ENCODE measurements at regions not wholly inside any gene's neighbourhood (a gene's known extent, or its start where the extent isn't known, plus 50 kb on each side); places are given as distances from the start of the nearest gene placed in this dataset.
A peak's percentile ranks its signal among the peaks of the same experiment; 100 is the strongest.
"Not testable (repeated sequence)": the region's sequence is repeated elsewhere in the genome, so short reads cannot be mapped to it uniquely, and the experiment has no call there.

DNA sequence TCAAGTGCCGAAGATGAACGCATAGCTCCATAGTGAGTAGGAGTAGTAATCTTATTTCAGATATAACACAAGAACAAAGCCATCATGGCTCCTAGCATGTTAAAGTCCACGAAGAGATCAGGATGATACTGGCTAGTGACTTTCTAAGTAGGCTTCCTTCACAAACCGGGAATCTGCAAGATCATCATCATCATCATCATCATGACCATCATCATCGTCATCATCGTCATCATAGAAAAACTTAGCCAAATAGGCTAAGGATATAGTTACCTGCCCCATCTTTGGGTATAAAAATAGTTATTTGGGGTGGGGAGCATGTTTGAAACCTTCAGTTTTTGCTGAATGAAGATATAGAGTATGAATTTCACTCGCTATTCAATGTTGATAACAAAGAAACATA lies 57.9 kb downstream of the PYDC2 start:
- no peak for DNase-seq (ENCODE audit: low read depth)

DNA sequence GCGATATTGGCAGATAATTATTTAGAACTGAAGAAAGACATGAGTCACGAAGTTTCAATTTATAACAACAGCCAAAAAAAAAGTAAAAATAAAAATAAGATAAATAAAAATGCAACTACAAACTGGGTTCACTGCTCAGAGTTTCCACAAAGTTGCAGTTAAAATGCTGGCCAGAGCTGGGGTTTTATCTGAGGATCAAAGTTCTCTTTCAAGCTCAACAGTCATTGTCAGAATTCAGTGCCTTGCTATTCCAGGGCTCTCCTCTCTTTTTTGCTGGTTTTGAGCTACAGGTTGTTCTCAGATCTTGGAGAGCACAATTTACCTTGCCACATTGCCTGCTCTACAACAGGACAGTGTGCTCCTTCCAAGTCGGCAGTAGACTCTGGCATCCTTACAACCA lies 60.1 kb downstream of the PYDC2 start:
- no peak for DNase-seq (ENCODE audit: low read depth)

DNA sequence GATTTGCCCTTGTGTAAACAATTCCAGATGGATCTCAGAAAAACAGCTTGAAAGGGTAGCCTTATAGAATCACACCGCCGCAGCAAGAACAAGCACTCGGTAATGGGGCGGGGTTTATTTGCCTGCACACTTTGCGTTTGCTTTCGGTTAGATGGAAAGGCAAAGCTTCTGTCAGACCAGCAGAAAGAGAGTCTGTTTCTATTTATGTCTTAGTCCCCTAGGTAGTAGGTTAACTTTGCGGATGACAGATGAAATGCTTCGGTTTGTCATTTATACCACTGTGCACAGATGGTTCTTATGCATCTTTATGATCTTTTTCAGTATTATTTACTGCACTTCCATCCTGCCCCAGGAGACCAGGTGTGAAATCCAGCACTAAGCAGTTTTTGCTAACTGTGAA lies 62.2 kb downstream of the PYDC2 start:
- DNase-seq (ENCODE audit: low read depth), result no peak

DNA sequence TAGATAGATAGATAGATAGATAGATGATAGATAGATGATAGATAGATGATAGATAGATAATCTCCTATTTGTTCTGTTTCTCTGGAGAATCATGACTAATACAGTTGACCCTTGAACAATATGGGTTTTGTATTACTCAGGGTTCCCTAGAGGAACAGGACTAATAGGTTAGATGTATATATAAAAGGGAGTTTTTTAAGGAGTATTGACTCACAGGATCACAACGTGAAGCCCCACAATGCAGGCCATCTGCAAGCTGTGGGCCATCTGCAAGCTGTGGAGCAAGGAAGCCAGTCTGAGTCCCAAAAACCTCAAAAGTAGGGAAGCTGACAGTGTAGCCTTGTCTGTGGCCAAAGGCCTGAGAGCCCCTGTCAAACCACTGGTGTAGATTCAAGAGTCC lies 67.6 kb downstream of the PYDC2 start:
- peak; percentile 18 for DNase-seq (ENCODE audit: low read depth)

DNA sequence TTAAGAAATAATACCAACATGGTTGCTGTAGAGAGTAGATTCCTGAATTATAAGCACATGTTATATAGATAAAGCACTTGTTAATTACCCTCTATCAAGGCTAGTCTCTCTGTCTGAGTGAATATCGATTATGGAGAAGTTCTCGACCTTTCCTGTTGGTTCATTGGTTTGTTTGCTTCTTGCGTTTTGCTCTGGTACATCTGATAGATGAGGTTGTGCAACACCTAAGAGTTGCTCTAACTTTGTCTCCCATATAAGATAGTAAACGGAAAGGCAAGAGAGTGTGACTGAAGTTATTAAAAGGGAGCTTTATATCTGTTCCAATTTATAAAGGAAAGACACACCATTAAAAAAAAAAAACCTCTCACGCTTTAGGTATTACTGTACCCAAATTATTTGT lies 69.0 kb downstream of the PYDC2 start:
- DNase-seq (ENCODE audit: low read depth), result no peak

DNA sequence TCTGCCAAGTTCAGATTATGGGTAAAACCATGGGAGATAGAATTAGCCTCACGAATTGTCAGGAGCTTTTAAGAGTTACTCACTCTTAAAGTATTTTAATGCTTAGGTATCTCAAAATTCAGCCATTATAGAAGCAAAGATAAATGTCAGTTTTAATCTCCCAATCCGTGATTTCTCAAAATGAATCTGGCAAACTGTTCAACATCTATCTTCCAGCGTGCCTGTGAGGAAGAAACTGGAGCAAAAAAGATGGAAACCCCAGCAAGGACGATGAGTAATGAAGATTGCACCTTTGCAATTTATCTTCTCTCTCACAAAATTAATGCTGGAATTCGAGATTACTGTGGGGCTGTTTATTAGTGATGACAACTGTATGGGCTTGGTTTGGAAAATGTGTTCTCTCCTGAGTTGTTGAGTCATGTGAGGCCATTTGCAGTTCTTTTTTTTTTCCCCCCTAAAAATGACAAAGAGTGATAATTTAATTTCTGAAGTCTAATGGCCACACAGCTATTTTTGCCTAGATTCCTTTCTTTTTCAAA lies 70.5 kb downstream of the PYDC2 start:
- peak; percentile 15 for DNase-seq (ENCODE audit: low read depth)

DNA sequence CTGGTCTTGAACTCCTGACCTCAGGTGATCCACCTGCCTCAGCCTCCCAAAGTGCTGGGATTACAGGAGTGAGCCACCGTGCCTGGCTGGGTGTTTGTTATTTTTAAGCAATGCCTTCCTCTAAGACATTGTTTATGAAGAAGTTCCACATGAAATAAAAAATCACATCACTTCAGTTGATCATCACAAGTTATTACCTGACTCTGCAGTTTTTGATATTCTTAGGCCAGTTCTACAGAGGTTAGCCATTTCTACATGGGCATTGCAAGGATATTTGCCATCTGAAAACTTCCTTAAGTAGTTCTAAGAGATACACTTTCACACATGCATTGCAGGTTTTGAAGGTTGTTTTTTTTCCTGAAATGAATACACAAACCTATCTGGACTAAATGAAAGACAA lies 82.1 kb downstream of the PYDC2 start:
- no peak for DNase-seq (ENCODE audit: low read depth)

DNA sequence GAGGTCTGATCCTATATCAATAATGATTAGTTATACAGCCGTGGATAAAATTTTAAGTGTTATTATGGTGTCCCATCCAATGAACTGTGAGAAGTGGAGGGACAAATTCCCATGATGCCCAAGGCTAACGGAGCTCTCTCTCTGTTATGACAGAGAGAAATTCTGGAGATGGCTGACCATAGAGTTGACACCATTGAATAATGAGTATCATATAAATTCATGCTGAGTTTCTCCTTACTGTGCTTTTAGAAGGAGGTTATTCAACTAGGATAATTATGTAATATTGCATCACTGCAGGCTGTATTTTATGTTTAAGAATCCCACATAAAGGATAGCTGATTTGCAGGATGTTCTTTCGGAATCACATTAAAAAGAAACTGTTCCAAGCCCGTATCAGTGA lies 82.9 kb downstream of the PYDC2 start:
- no peak for DNase-seq (ENCODE audit: low read depth)

DNA sequence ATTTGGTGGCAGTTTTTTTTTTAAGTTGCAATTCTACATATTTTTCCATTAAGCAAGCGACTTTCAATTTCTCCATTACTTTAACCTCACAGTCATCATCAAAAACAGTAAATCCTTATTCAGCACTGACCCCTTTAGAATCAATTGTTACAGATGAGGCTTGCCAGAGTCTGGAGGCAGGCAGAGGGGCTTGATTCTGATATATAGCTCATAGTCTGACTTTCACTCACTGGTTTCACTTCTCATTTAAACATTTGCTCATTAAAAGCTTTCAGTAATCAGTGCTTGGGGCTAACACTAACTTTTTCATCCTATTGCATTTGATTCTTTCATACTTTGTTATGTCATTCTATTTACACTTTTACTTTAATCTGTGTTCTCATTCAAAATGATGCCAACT lies 88.4 kb downstream of the PYDC2 start:
- DNase-seq (ENCODE audit: low read depth), result no peak

DNA sequence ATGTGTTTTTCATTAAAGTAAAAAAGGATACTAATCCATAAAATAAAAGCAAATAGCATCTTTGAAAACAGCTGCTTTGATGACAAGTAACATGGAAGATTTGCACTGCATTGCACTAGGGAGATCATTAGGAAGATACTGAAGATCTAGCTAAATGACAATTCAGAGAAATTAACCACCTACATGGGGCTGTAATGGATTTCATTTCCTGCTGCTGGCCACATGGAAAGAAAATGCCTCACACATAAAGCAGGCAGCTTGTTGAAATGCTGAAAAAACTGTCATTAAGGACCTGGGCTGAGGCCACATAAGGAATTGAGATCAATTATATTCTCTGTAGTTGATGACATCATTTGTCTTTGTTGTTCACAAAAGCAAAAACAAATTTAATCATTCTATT lies 94.1 kb downstream of the PYDC2 start:
- no peak for DNase-seq (ENCODE audit: low read depth)

DNA sequence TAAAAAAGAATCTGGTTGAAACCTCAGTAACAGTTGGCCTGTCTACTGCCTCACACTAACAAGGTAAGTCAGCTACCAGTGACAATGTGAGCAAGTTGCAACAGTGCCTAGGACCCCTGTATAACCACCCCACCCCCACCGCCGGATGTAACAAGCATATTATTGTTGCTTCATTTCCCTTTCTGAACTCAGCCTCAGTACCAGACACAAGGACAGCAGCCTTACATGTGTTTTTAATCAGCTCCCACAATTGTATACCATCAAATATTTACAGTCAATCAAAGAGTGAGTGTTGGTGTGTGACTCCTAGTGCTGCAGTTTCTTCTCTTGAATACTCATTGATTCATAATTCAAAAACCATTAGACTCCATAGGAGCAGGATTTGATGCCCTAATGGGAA lies 96.4 kb downstream of the PYDC2 start:
- DNase-seq (ENCODE audit: low read depth), result no peak

DNA sequence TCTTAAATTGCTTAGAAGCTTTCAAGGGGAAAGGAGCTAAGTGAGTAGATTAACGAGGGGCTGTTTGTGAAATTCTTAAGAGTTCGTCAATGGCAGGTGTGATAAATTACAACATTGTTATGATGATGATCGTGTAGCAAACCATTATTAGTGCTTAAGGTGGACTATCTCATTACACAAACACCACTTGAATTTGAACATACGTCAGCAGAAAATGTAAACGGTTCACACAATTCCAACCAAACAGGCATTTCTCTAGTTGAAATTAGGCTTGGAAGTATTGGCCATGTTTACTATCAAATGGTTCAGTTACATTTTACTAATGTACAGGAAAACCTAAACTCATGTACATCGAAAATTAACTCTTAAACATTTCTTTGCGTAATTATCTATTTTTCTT lies 102.8 kb downstream of the PYDC2 start:
- DNase-seq (ENCODE audit: low read depth), result no peak

DNA sequence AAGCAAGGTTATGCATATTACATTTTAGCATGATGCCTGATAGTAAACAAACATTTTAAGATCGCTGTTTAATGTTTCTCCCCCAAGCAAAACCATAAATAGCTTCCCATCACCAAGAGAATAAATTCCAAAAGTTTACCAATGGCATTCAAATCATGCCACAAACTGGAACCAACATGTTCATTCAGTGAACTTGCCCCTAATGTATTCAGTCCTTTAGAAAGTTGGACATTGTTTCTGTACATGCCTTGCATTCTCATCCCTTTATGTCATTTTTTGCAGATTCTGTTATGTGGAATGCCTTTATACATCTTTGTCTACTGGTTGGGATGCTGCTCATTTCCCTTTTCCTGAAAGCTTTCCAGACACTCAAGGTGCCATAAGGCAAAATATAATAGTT lies 105.5 kb downstream of the PYDC2 start:
- DNase-seq (ENCODE audit: low read depth), result peak; percentile 59

DNA sequence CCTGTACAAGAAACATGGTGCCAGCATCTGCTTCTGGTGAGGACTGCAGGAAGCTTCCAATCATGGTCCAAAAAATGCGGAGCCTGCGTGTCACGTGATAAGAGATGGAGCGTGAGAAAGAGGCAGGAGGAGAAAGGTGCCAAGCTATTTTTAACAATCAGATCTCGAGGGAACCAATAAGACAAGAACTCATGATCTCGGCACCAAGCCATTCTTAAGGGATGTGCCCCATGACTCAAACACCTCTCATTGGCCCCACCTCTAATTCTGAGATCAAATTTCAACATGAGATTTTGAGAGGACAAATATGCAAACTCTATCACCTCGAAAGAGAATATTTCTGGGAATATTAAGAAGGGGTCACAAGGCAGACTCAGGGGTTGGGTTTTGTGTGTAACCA lies 107.2 kb downstream of the PYDC2 start:
- no peak for DNase-seq (ENCODE audit: low read depth)

DNA sequence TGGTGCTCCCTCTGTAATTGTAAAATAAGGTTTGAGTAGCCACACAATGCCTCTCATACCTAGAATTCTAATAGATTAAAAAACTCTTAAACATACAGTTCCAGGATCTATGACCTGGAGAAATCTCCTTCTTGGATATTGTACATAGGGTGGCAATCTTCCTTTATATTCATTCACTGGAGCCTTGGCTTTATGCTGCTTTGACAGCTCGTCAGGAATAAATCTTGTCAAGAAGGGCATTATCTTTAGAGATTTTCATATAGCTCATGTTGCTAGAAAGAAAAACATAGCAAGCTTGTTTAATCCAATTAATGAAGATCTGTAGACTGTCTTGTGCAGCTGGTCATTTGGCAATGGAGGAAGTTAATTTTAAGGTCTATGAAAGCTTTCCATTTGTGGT lies 131.1 kb downstream of the PYDC2 start:
- DNase-seq (ENCODE audit: low read depth), result no peak

DNA sequence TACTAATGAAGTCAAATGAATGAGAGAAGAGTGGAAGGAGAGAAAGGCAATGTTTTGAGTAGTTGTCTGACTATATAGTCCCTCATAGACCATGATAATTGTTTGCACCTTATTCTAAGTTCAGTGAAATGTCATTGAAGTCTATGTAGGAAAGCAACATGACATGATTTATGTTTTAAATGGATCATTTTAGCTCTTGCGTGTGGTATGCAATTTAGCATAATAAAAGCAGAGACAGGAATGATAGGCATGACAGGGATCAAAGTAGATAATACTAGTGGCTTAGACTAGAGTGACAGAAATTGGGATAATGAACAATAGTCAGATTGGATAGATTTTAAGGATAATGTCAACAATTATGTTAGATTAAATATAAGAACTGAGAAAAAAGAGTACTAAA lies 132.5 kb downstream of the PYDC2 start:
- no peak for DNase-seq (ENCODE audit: low read depth)

DNA sequence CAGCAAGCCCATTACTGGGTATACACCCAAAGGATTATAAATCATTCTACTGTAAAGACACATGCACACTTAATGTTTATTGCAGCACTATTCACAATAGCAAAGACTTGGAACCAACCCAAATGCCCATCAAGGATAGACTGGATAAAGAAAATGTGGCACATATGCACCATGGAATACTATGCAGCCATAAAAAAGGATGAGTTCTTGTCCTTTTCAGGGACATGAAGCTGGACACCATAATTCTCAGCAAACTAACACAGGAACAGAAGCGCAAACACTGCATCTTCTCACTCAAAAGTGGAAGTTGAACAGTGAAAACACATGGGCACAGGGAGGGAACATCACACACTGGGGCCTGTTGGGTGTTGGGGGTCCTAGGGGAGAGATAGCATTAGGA lies 154.5 kb downstream of the PYDC2 start:
- DNase-seq (ENCODE audit: low read depth), result not testable (repeated sequence)

DNA sequence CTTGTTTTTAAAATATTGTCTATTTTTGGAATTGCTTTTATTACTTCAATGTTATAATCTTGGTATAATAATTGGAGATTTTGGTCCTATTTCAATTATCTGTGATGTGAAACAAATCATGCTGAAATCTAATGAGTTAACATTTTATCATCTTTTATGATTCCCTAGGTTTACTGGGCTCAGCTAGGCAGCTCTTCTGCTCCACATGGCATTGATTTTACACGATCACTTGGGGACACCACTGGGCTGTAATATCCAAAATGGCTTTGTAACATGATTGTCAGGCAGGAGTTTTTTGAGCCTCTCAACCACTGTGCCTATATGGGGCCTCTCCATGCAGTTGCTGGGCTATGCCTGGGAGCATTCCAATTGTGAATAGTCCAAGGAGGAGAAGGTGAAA lies 163.3 kb downstream of the PYDC2 start:
- DNase-seq (ENCODE audit: low read depth), result no peak

DNA sequence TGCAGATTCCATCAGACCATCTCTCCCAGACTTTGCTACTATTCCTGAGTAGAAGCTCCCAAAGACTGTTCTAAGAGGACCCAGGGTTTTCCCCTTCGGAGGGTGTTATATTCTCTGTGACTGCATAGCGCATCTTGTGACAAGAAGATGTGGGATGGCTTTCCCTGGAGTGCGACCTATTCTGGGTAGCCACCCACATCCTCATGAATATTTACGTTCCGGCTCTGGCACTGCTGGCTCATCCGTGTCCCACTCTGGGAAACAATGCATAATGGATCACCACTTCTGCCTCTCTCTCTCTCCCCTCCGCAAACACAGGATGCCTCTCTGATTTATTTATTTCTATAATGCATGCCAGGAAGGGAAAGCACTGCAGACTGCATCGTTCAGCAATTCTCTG lies 166.1 kb downstream of the PYDC2 start:
- DNase-seq (ENCODE audit: low read depth), result no peak

DNA sequence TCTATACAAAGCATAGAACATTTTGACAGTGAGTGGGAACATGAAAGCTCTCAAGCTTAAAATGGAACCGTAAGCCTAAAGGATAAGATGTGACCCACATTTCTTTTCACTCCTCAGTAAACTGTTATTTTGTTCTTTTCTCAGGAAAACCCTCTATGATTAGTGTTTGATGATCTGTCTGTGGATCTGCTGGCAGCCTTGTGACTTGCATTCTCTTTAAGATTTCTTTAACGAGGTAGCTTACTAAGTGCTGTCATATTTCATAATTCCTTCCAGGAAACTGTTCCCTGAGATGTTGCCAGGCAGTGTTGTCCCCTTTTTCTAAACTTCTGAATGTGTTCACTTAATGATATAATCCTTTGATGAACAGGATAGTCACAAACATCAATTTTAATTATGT lies 167.6 kb downstream of the PYDC2 start:
- no peak for DNase-seq (ENCODE audit: low read depth)

DNA sequence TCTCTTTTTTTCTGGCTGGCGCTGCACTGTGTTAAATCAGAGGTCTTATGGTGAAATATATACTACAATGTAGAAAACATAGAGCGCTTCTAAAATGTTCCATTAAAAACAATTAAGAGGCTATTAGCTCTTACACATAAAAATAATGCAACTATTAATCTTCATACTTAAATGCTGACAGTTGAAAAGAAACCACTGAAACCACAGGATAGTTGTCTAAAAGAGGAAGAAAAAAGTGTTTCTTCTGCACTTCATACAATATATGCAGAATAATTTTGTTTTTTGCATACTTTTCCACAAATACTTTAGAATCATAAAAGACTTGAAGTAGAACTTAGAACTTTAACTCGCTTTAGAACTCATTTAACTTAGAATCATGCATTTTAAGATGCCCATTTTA lies 170.5 kb downstream of the PYDC2 start:
- no peak for DNase-seq (ENCODE audit: low read depth)

DNA sequence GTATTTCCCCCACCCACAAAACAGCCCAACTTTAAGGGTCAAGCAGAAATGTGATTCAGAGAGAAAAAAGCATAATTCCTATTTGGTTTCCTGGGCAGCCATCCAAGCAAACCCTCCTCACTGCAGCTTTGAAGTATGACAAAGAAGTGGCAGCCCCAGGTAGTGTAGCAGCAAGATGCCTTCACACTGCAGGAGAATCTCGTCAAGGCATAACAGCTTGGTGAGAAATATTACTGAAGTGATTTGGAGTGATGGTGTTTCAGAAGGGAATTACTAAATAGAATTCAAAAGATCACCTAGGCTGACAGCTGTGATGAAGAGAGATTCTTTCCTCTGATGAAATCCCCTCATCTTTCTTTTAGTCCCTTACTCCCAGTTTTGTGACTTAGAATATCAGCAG lies 173.9 kb downstream of the PYDC2 start:
- peak; percentile 25 for DNase-seq (ENCODE audit: low read depth)

DNA sequence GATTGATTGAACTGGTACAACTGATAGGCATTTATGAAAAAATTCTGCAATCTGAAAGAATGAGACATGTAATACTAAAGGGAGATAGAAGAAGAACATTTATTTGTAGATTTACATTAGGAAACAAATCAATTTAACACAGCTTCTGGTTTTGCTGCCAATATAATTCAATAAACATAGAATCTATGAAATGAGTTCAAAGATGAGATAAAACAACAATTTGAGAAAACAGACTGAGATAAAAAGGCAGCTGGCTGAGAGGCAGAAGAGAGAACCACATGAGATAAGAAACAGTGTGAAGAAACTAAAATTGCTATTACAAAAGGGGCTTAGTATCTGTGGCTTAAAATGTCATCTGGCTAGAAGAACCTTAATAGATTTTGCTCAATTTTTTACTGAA lies 176.6 kb downstream of the PYDC2 start:
- no peak for DNase-seq (ENCODE audit: low read depth)

DNA sequence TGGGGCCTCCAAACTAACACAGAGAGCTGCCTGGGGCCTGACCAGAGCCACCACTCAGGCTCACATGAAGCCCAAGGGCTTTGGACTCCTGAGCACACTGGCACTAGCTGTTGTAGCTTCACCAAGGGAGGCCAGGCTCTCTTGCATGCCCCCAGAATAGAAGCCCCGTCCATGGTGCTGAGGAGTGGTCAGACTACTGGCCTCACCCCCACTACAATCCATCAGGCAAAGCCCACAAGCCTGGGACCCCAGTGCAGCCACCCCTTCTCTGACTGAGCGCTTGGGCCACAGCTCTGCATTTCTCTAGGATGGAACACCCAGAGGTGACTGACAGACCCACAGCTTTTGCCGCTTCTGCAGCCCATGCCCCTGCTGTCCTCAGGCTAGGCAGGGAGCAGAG lies 180.8 kb downstream of the PYDC2 start:
- DNase-seq (ENCODE audit: low read depth), result no peak

DNA sequence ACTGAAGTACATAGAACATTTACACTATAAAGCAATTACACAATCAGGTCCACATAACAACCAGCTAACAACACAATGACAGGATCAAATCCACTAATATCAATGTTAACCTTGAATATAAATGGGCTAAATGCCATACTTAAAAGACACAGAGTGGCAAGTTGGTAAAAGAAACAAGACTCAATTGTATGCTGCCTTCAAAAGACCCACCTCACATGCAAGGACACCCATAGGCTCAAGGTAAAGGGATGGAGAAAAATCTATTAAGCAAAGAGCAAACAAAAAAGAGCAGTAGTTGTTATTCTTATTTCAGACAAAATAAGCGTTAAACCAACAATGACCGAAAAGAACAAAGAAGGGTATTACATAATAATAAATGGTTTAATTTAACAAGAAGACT lies 183.3 kb downstream of the PYDC2 start:
- no peak for DNase-seq (ENCODE audit: low read depth)

All from M059J (cell line).